ENCODE measurements at regions not wholly inside any gene's neighbourhood (a gene's known extent, or its start where the extent isn't known, plus 50 kb on each side); places are given as distances from the start of the nearest gene placed in this dataset.

- TF ChIP-seq PRDM4 (tag by site-specific recombination; IDR thresholded peaks at IDR 0.05) (no peak), ZXDB (tag by site-specific recombination; IDR thresholded peaks at IDR 0.05) (no peak), HOXC10 (CRISPR knock-in tag; IDR thresholded peaks at IDR 0.05) (no peak), KLF1 (tag by site-specific recombination; IDR thresholded peaks at IDR 0.05) (no peak), KLF8 (tag by site-specific recombination; IDR thresholded peaks at IDR 0.05) (no peak), ZNF837 (tag by site-specific recombination; IDR thresholded peaks at IDR 0.05) (no peak), ZNF18 (tag by site-specific recombination; IDR thresholded peaks at IDR 0.05) (no peak), ZSCAN4 (tag by site-specific recombination; IDR thresholded peaks at IDR 0.05) (no peak), ZNF292 (tag by site-specific recombination; IDR thresholded peaks at IDR 0.05; ENCODE audit: borderline replicate concordance, low read depth) (no peak), ZNF175 (tag by site-specific recombination; IDR thresholded peaks at IDR 0.05) (no peak)
Measured at GRCh38 chr14:23723911-23724310, 87.7 kb downstream of the DHRS2 start (continued).

- Histone ChIP-seq H3K9me3 (ENCODE audit: control insufficient read depth, insufficient read depth, low read depth, low read length) (no peaks in the 10 kb centered on the region), H3K4me1 (ENCODE audit: control insufficient read depth, insufficient read depth, low read length) (no peaks in the 10 kb centered on the region), H3K27ac (ENCODE audit: extremely low read depth, low read depth, low read length) (no peak overlapping the region), H3K36me3 (ENCODE audit: control insufficient read depth in 2 of 2, insufficient read depth in 1 of 2, low read length in 2 of 2) (no peaks in the 10 kb centered on the region), H3K4me3 (ENCODE audit: low read depth, low read length) (no peak overlapping the region)
- CTCF ChIA-PET: interaction anchor here (0.6 to 4.0 kb wide), 3 partner anchors 20 to 186 kb away, joined by 4 to 31 read pairs (median 28); no protein-coding TSS in a partner anchor
- TF ChIP-seq ZSCAN16 (tag by site-specific recombination; IDR thresholded peaks at IDR 0.05) (no peak), ZNF555 (tag by site-specific recombination; conservative IDR thresholded peaks at IDR 0.05) (no peak), ZNF366 (tag by site-specific recombination; conservative IDR thresholded peaks at IDR 0.05) (no peak), ZBTB49 (tag by site-specific recombination; IDR thresholded peaks at IDR 0.05; ENCODE audit: low read depth) (no peak), ZNF664 (tag by site-specific recombination; IDR thresholded peaks at IDR 0.05) (no peak), ZNF23 (tag by site-specific recombination; IDR thresholded peaks at IDR 0.05; ENCODE audit: borderline replicate concordance) (no peak)
- POLR2A ChIA-PET: no interaction called here
Measured at GRCh38 chr14:23725528-23725927, 89.4 kb downstream of the DHRS2 start.
